Thymus (tissue), 11 donors: ENCODE measurements at regions not wholly inside any gene's neighbourhood (a gene's known extent, or its start where the extent isn't known, plus 50 kb on each side); places are given as distances from the start of the nearest gene placed in this dataset.

Source experiments
- DNase-seq, 9 donors: peaks; one replicate each; pipeline ENCODE4 v3.0.0-alpha.2; 2013; ENCODE audit warnings: low spot score in 9 of 9, low read depth in 6 of 9, missing footprints in 1 of 9
- H3K27ac ChIP-seq, 2 donors: one replicate each; pipeline ENCODE4 v1.5.1; 2013; ENCODE audit warnings: control low read depth in 1 of 2, low read depth in 1 of 2, low read length in 1 of 2, mild to moderate bottlenecking in 1 of 2, moderate library complexity in 1 of 2
- H3K27me3 ChIP-seq, 2 donors: one replicate each; pipeline ENCODE4 v1.5.1; 2013; ENCODE audit warnings: low read length in 1 of 2; ENCODE audit not compliant: control insufficient read depth in 2 of 2, insufficient read depth in 1 of 2
- H3K36me3 ChIP-seq, 2 donors: one replicate each; pipeline ENCODE4 v1.5.1; 2013; ENCODE audit warnings: low read length in 1 of 2, mild to moderate bottlenecking in 1 of 2, moderate library complexity in 1 of 2; ENCODE audit not compliant: control insufficient read depth in 2 of 2, insufficient read depth in 2 of 2
- H3K4me1 ChIP-seq, 2 donors: one replicate each; pipeline ENCODE4 v1.5.1; 2013; ENCODE audit warnings: low read length in 2 of 2; ENCODE audit not compliant: control insufficient read depth in 2 of 2, insufficient read depth in 2 of 2
- H3K4me3 ChIP-seq, 2 donors: one replicate each; pipeline ENCODE4 v1.5.1; 2013; ENCODE audit warnings: low read length in 2 of 2, control low read depth in 1 of 2, mild to moderate bottlenecking in 1 of 2
- H3K9me3 ChIP-seq, 2 donors: one replicate each; pipeline ENCODE4 v1.5.1; 2013; ENCODE audit warnings: low read length in 1 of 2, mild to moderate bottlenecking in 1 of 2; ENCODE audit not compliant: control insufficient read depth in 2 of 2, insufficient read depth in 1 of 2
- WGBS: extraction: QIAGEN DNeasy Blood & Tissue Kit; methylation state at CpG from one replicate; pipeline ENCODE4 v1.1.7; 2013; 5-methylcytosine and 5-hydroxymethylcytosine counted together
- donor health status: healthy.

GRCh38 chr5:107257885-107258520, 412.7 kb downstream of the EFNA5 start:
- H3K4me1 ChIP-seq = no peaks in the 10 kb centered on the region
- no peaks in the 10 kb centered on the region for H3K36me3 ChIP-seq
- no peak for DNase-seq
- H3K4me3 ChIP-seq = no peak overlapping the region
- H3K27ac ChIP-seq = no peak overlapping the region
- no peaks in the 10 kb centered on the region for H3K27me3 ChIP-seq
- H3K9me3 ChIP-seq = no peaks in the 10 kb centered on the region
- WGBS = 98% methylated on average over 2 of the region's 2 CpGs

DNA sequence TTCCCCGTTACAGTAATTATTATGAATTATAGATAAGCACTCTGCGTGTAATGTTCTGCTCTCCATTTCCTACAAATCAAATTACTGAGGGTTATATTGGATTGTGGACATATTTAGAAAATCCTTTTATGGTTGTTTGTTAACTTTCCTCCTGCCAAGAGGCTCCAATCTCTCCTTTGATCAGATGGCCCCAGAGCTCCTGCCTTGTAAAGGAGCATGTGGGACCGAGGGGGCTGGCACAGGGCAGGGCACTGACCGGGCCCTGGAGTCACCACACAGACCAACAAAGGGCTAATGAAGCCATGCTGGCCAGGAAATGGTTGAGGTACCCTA, 415.9 kb downstream of the EFNA5 start:
- no peaks in the 10 kb centered on the region for H3K36me3 ChIP-seq
- 98% methylated on average over 4 of the region's 4 CpGs for WGBS
- no peaks in the 10 kb centered on the region for H3K9me3 ChIP-seq
- no peak overlapping the region for H3K27ac ChIP-seq
- H3K4me1 ChIP-seq = no peaks in the 10 kb centered on the region
- no peaks in the 10 kb centered on the region for H3K27me3 ChIP-seq
- H3K4me3 ChIP-seq = no peak overlapping the region
- DNase-seq = no peak

DNA sequence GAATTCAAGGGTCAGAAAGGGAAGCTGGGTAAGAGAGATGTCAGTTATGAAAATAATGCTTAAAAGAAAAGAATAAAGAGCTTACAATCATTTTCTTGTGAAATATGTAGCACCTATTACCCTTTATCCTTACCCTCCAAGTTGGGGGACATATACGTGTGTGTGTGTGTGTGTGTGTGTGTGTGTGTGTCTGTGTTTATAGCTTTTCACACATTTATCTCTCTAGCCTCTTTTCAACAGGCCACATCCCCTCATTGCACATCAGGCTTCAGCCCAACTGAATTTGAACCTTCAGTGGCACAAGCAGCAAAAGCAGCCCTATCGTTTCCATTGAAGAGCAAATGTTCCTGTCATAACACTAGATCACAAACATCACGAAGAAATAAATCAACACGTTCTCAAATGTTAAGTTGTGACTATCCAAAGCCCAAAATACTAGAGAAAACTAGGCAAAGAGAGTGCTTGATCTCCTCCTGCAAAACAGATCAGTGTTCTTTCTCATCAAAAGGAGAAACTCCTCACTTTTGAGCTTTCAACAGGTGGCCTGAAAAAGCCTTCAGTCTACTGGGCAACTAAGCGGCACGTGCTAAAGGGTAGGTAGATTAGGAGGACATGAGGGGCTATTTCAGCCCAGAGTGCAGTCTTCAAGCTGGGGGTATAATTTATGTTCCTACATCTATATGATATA, 416.4 kb downstream of the EFNA5 start:
- 91% methylated on average over 6 of the region's 6 CpGs for WGBS
- DNase-seq = no peak

DNA sequence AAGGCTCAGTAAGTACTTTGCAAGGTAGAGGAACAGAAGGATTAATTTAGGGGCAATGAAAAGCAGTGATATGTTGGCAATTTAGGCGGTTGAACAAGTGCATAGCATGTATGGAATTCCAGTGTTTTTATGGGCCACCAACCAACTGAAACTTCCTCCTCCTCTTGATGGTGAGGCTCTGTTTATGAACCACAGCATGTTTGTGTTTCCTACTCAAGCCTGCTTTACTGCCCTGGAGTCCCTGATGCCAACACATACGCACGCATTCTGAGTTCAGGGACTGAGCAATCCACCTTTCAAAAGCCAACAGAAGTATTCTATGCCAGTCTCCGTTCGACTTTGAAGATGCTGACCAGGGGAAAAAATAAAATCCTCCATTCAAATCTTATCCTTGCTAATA, 417.5 kb downstream of the EFNA5 start:
- WGBS = 97% methylated on average over 5 of the region's 5 CpGs
- H3K4me3 ChIP-seq = no peak overlapping the region
- no peak for DNase-seq
- H3K27ac ChIP-seq = no peak overlapping the region
- no peaks in the 10 kb centered on the region for H3K9me3 ChIP-seq
- no peaks in the 10 kb centered on the region for H3K36me3 ChIP-seq
- H3K4me1 ChIP-seq = no peaks in the 10 kb centered on the region
- no peaks in the 10 kb centered on the region for H3K27me3 ChIP-seq

More for the DNA sequence above, 416.4 kb downstream of the EFNA5 start:
- Histone ChIP-seq H3K4me1 (no peaks in the 10 kb centered on the region), H3K36me3 (no peaks in the 10 kb centered on the region), H3K27me3 (no peaks in the 10 kb centered on the region), H3K9me3 (no peaks in the 10 kb centered on the region), H3K27ac (no peak overlapping the region), H3K4me3 (no peak overlapping the region)

DNA sequence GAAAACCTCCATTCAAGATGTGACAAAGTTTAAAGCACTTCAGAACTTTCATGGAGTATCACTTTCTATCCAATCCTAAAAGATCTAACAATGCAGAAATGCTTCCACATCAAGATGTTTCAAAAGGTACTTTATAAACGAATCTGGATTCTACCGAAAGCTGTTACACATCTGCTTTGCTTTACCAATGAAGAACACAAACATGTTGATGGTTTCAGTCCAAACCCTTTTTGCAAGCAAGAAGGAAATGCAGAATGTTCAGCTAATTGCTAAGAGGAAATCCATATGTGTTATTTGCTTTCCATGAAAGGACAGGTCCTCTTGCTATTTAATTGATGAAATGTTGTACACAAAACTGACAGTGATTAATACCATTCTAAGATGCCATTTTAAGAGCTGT, 419.6 kb downstream of the EFNA5 start:
- Histone ChIP-seq H3K9me3 (no peaks in the 10 kb centered on the region), H3K36me3 (no peaks in the 10 kb centered on the region), H3K27me3 (no peaks in the 10 kb centered on the region), H3K4me1 (no peaks in the 10 kb centered on the region), H3K4me3 (no peak overlapping the region), H3K27ac (no peak overlapping the region)
- WGBS = 93% methylated on average over 2 of the region's 2 CpGs
- DNase-seq = no peak

- peak in 6 of 9 donors; percentile 4 to 48 (median 18) for DNase-seq
- no peaks in the 10 kb centered on the region for H3K36me3 ChIP-seq
- H3K27ac ChIP-seq = no peak overlapping the region
- no peaks in the 10 kb centered on the region for H3K9me3 ChIP-seq
- no peaks in the 10 kb centered on the region for H3K4me1 ChIP-seq
- no peak overlapping the region for H3K4me3 ChIP-seq
- WGBS = 55% methylated on average over 10 of the region's 10 CpGs
- no peaks in the 10 kb centered on the region for H3K27me3 ChIP-seq
Measured at GRCh38 chr5:107248066-107248695, 422.6 kb downstream of the EFNA5 start.

- Histone ChIP-seq H3K4me1 (no peaks in the 10 kb centered on the region), H3K4me3 (no peak overlapping the region), H3K27ac (no peak overlapping the region), H3K36me3 (no peaks in the 10 kb centered on the region), H3K27me3 (no peaks in the 10 kb centered on the region), H3K9me3 (no peaks in the 10 kb centered on the region)
- no peak for DNase-seq
- 97% methylated on average over 2 of the region's 2 CpGs for WGBS
Measured at GRCh38 chr5:107247427-107247826, 423.3 kb downstream of the EFNA5 start.

GRCh38 chr5:107243220-107243579, 427.5 kb downstream of the EFNA5 start:
- Histone ChIP-seq H3K9me3 (no peaks in the 10 kb centered on the region), H3K27me3 (no peaks in the 10 kb centered on the region), H3K4me1 (no peaks in the 10 kb centered on the region), H3K36me3 (no peaks in the 10 kb centered on the region), H3K4me3 (no peak overlapping the region), H3K27ac (no peak overlapping the region)
- DNase-seq = no peak
- 93% methylated on average over 3 of the region's 3 CpGs for WGBS

DNA sequence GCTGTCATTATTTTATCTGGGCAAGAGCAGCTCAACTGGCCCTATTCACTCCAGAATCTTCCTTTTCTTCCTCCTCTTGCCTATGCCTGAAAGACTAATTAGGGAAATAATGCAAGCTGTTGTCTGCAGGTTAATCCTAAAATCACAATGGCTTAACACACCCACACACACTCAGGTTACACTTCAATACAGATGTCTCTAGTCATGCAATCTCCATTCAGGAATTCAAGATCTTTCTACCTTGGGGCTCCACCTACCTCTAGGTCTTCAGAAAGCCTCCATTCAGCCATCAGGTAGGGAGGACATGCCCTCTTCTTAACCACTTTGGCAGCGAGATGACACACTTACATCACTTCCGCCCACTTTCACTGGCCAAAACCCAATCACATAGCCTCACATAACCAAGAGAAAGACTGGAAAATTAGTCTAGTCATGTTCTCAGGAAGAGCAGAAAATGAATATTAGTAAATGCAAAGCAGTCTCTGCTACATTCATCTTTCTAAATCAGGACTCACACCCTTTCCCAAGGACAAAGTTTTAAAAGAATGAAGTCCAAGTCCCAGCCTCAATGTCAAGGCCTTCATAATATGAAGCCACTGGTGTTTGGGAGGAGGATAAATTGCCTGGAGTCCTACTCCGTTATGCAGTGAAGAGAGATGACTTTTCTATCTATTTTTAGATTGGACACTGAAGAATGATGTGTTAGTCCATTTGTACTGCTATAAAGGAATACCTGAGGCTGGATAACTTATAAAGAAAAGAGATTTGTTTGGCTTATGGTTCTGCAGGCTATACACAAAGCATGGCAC, 428.1 kb downstream of the EFNA5 start:
- Histone ChIP-seq H3K36me3 (no peaks in the 10 kb centered on the region), H3K4me3 (no peak overlapping the region), H3K9me3 (no peaks in the 10 kb centered on the region), H3K27ac (no peak overlapping the region), H3K27me3 (no peaks in the 10 kb centered on the region), H3K4me1 (no peaks in the 10 kb centered on the region)
- WGBS = 95% methylated on average over 3 of the region's 3 CpGs
- DNase-seq = no peak
